GM18505 (cell line): ENCODE measurements at regions not wholly inside any gene's neighbourhood (a gene's known extent, or its start where the extent isn't known, plus 50 kb on each side); places are given as distances from the start of the nearest gene placed in this dataset.

ENCODE experiments used
- ATAC-seq: cut with Tn5 transposase; IDR thresholded peaks from one replicate; pipeline ENCODE4 v1.9.1; 2021; ENCODE audit not compliant: unreplicated experiment
- POLR2A ChIP-seq: IDR thresholded peaks from 4 replicates; pipeline ENCODE4 v1.6.1; 2011; ENCODE audit warnings: borderline replicate concordance; ENCODE audit not compliant: insufficient read depth, insufficient read length; ENCODE audit errors: extremely low read depth

DNA sequence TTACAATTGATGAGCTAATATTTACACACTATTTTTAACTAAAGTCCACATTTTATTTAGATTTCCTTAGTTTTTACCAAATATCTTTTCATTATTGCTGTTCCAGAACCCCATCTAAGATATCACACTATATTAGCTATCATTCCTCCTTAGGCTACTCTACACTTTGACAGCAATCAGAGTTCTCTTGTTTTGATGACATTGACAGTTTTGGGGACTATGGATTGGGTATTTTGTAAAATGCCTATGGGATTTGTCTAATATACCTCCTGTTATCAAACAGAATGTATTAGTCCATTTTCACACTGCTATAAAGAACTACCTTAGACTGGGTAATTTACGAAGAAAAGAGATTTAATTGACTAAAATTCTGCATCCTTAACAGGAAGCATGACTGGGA is 489.1 kb downstream of the FOXG1 start:
- ATAC-seq: no peak

DNA sequence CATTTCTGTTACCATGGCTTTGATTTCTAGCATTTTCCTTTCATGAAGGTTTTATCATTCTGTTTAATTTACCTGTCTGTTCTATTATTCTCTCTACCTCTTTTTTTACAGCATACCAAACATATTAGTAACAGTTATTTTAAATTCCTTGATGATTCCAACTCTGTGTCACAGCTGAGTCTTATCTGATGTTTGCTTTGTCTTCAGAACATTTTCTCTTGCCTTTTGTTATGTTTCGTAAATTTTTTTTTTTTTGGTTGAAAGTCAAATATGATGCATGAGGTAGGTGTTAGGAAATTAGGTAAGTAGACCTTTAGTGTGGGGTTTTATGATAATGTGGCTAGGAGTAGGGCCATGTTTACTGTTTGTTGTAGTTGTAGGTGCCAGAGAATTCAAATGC is 496.4 kb downstream of the FOXG1 start:
- TF ChIP-seq POLR2A: no peak
- no peak for ATAC-seq

More for the DNA sequence above, 489.1 kb downstream of the FOXG1 start:
- TF ChIP-seq POLR2A: no peak

DNA sequence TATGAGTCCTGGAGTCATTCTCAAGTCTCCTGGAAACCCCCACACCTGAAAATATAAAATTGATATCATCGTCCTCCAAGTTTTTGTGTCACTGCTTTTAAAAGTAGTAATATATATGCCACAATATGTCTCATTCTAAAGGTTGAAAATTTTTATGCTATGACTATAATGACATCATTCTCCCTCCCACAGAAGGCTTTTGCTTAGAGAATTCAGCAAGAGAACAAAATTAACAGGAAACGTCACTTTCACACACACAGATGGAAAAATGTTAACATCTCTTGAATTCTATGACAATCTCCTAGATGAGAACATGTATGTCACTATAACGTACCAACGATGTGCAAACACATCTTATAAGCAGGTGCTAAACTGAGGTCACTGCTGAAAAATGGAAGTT is 498.3 kb downstream of the FOXG1 start:
- TF ChIP-seq POLR2A: no peak
- no peak for ATAC-seq

DNA sequence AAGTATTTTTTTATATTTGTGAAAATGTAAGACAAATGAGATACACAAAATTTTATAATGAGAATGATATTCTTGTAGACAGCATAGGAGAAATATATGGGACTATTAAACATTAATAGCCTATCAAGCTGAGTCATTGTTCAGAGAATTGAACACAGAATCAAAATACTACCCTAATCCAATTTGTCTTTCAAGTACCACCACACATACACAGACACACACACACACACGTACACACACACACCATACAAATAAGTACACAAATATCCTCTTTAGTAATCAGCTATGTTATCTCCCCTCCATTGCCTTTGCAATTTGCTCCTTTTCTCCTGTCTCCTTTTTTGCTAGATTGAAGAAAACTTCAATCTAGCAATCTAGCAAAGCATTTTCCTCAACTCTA is 499.3 kb downstream of the FOXG1 start:
- no peak for ATAC-seq

DNA sequence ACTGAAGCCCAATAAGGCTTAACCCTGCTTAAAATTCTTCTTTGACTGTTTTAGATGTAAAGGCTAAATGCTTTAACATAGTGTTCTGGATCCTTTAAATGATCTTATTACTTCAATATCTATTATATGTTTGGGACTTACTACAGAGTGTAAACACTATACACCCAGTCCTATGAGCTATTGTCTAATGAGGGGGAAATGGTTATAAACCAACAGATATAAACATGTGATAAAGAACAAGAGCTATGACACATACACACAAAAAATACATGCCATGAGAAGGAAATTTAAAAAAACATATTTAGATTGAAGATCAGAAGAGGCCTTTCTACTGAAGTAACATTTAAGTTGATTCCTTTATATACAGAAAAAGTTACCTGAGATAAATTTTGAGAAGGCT is 505.1 kb downstream of the FOXG1 start:
- no peak for ATAC-seq
- TF ChIP-seq POLR2A: no peak

More for the DNA sequence above, 499.3 kb downstream of the FOXG1 start:
- TF ChIP-seq POLR2A: no peak

DNA sequence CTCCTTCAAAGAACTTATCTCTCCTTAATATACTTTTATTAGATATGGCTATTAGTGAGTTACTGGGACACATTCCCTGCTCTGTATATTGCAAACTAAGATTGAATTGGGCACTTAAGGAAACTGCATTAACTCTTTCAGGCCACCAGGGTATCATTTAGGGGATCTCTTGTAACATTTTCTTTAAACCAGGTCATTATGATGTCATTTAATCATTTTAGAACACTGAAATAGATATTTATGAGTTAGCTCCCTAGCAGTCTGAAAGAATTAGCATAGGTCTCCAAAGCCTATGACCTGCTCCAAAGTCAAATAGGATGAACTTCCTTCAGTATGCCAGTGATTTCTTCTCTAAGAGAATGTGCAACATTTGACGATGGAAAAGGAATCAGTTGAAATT is 506.9 kb downstream of the FOXG1 start:
- no peak for TF ChIP-seq POLR2A
- no peak for ATAC-seq

DNA sequence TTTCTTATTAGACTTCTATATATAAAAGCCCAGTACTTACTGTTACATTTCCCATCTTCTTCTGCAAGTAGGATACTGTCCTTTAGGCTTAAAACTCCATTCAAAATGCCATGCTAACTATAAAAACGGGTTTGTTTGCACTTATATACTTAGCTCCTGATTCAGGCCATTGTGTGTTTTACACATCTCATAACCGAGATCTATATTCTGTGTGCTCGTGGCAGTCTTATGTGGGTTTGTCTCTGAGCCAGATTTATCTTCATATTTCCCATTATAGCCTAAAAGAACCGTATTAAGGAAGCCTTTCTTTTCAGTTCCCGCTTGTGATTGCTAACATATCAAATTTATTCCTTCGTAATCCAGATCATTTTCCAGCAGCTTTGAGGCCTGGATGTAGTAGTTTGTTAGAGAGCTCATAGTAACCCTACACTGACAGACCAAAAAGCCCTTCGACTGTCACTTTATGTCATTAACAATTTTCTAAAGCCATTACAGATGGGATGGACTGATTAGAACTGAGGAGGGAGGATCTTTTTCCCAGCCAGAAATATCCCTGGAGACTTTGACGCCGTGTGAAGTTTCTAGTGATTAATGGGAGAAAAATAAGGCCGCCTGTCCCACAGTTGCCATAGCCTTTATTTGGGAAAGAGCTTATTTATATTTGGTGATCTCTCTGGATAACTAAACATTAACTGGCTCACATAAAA is 508.5 kb downstream of the FOXG1 start:
- ATAC-seq: no peak
- TF ChIP-seq POLR2A: no peak

DNA sequence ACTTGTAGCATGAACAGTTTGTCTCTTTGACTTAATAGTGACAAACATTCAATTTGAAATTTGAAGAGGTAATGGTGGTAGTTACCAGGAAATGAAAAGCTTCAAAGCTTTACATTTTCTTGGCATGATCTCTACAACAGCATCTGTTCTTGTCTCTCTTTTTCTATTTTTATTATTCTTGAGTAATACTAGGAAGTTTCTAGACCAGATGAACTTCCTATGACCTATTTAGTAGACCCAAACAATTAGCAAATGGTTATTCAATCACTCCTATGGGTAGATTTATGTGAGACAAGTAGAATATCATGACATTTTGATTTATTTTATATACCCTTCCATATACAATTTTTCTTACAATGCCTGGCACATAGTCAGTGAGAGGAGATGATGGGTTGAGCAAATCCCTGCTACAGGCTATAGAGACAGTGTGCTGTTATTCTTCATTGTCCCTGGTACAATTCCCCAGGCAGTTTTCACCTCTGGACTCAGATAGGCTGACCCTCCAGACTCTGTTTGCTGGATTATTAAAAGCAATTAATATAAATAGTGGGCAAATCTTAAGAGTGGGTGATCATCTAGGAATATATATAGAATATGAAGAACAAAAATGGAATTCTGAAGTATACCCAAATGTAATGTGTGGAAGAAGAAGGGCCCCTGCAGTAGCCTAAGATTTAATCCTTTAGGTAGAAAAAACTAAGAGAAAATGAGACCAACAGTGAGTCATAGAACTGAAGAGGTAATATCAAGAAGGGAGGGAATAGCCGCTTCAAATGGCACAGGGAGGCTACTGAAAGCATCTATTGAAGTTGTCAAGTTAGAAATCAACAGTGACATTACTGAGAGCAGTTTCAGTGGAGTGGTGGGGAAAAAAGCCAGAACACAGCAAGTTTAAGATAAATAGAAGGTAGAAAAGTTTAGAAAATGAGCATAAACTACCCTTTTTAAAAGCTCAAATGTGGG is 512.0 kb downstream of the FOXG1 start:
- no peak for TF ChIP-seq POLR2A
- no peak for ATAC-seq

- no peak for ATAC-seq
- TF ChIP-seq POLR2A: no peak
Observed at GRCh38 chr14:29282169-29282568, 515.6 kb downstream of the FOXG1 start.

DNA sequence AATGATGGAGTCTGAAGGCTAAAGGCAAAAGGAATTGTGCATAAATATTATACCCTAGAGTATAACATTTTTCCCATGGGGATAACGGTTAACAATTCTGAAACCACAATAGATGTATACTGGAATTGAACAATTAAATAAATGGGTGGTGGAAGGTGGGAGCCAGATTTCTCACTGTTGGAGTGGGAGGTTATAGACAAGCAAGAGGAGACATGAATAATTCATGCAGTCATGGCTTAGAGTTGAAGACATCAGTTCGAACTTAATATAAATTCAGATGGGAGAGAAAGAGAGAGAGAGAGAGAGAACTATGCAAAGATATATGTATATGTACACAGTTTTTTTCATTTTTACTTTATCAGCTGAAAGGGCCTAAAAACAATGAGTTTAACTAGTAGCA is 523.9 kb downstream of the FOXG1 start:
- ATAC-seq: no peak
- TF ChIP-seq POLR2A: no peak

DNA sequence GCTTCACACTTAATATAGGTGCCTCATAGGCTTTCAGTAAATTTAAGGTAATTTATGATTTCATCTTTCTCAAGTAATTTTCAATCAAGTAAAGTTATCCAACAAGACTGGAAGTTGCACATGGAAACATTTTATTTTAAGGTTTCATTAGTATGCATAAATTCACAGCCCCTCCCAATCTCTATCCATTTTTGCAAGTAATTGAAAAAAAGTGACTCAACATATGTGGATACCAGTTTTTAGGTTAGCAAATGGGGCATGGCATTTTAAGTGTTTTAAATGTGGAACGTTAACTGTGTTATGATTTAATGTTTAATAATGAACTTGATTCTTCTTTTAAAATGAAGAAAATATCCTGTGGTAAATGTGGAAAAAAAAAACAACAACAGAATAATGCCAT is 532.8 kb downstream of the FOXG1 start:
- no peak for TF ChIP-seq POLR2A
- no peak for ATAC-seq

DNA sequence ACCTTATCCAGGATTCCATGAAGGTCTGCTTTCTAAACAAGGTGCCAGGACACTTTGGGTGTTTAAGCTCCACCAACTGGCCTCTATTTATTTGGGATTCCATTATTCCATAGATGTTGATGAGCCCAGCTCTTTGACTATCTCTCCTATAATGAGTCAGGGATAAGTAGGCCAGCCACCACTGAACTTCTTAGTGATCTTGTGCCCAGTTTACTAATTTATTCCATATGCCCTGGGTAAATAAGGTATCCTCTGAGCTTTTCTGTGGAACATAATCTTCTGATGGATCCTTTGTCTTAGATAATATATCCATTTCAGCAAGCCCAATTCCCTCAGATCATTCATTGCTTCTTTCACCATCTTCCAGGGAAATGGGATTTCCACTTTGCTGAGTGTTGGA is 535.0 kb downstream of the FOXG1 start:
- no peak for ATAC-seq
- no peak for TF ChIP-seq POLR2A

DNA sequence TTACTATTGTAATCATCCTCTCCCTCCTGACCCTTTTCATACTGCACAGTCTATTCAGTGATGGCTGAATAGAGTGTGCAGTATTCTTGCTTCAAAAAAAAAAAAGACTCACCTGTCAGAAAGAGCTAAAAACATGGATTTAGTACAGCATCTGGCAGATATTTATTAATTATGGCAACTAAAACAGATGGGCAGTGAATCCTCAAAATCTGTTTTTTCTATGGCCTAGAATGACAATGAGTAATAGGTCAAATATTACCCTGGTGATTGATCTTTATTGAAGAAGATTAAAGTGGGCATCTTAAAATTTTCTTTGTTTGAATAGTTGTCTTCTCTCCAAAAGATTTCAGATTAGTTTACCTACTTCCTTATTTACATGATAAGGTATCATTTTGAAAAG is 543.6 kb downstream of the FOXG1 start:
- TF ChIP-seq POLR2A: no peak
- no peak for ATAC-seq

DNA sequence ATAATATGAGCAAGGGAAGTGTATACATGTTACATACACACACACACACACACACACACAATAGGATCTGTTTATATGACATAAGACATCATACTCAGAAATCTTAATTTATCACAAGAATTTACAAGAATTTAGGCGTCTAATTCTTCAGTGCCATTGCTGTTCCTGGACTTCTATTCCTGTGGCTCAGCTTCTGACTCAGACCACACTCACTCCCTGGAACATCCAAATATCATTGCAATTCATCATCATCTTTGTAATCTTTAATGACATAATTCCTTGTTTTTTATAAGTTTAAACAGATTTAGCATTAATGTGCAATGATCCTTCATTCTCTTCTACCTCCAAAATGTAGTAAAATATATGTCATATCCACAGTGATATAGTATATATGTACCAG is 544.2 kb downstream of the FOXG1 start:
- ATAC-seq: no peak
- no peak for TF ChIP-seq POLR2A
